Heart right ventricle (tissue), 16 donors: ENCODE measurements at regions not wholly inside any gene's neighbourhood (a gene's known extent, or its start where the extent isn't known, plus 50 kb on each side); places are given as distances from the start of the nearest gene placed in this dataset.

ENCODE experiments used
- ATAC-seq, 8 donors: fragments of 200-7000 bp; cut with Tn5 transposase; one replicate each; pipeline ENCODE4 v1.9.1; 2020; ENCODE audit warnings: mild to moderate bottlenecking in 8 of 8, moderate library complexity in 8 of 8, moderate number of reproducible peaks in 1 of 8
- DNase-seq, 2 donors: peaks; one replicate each; pipeline ENCODE4 v3.0.0-alpha.2; 2020
- H3K27ac ChIP-seq, 10 donors: fragments of 200-600 bp; sonication (generic) in 2 of 10; one replicate each; pipeline versions ENCODE4 v1.5.0 to v1.8.0; 2020 to 2022; ENCODE audit warnings: mild to moderate bottlenecking in 3 of 10
- H3K27me3 ChIP-seq, 7 donors: fragments of 200-600 bp; one replicate each; pipeline ENCODE4 v1.8.0; 2021 to 2022; ENCODE audit warnings: mild to moderate bottlenecking in 2 of 7
- H3K36me3 ChIP-seq, 9 donors: fragments of 200-600 bp; sonication (generic) in 1 of 9; one replicate each; pipeline versions ENCODE4 v1.5.0 to v1.8.0; 2020 to 2022; ENCODE audit warnings: mild to moderate bottlenecking in 2 of 9
- H3K4me1 ChIP-seq, 9 donors: fragments of 200-600 bp; sonication (generic) in 1 of 9; one replicate each; pipeline versions ENCODE4 v1.5.0 to v1.8.0; 2020 to 2022; ENCODE audit warnings: mild to moderate bottlenecking in 4 of 9
- H3K4me3 ChIP-seq, 10 donors: fragments of 200-600 bp; sonication (generic) in 2 of 10; one replicate each; pipeline versions ENCODE4 v1.5.0 to v1.8.0; 2020 to 2022; ENCODE audit warnings: mild to moderate bottlenecking in 7 of 10, moderate library complexity in 2 of 10
- H3K9me3 ChIP-seq, 11 donors: fragments of 200-600 bp in 10 of 11; sonication (generic) in 2 of 11; one replicate each; pipeline versions ENCODE4 v1.5.0 to v1.8.0; 2013 to 2022; ENCODE audit warnings: mild to moderate bottlenecking in 2 of 11, control low read depth in 1 of 11, moderate library complexity in 1 of 11
- CTCF ChIP-seq, 9 donors: fragments of 200-600 bp; sonication (generic) in 2 of 9; IDR thresholded peaks; one replicate each; pipeline versions ENCODE4 v1.5.0 to v1.8.0; 2021 to 2022; ENCODE audit warnings: antibody characterized with exemption in 9 of 9, mild to moderate bottlenecking in 5 of 9, moderate library complexity in 1 of 9
- WGBS, 2 donors: extraction: QIAGEN DNeasy Blood & Tissue Kit; methylation state at CpG; one replicate each; pipeline ENCODE4 v1.1.7; 2013; ENCODE audit warnings: inconsistent platforms in 1 of 2; 5-methylcytosine and 5-hydroxymethylcytosine counted together
- intact Hi-C, 10 donors: fragments of 100-400 bp; cut with DNase I; formaldehyde crosslinking; loops; one replicate each; pipeline versions ENCODE4 v1.11.1 to v1.14.2; 2022
- donor health status: Arrhythmogenic right ventricular cardiomyopathy.
- donor health status: ischemic (EF 13 %, LVEDD 7.1; RV severe dilation, severe dysfunction).
- donor health status: healthy with polysubstance abuse.
- donor health status: DM: no; HTN: yes; CAD: no.
- donor health status: DM: no; HTN: no; CAD: no.
- donor health status: ischemic (EF 25% LVEDD 6.9; RV normal size, moderate dysfunction).
- donor health status: ischemic (EF 25% LVEDD 5.7; RV mildly dilated, moderate dysfunction).
- donor health status: healthy.
- donor health status: DM: yes; HTN: yes; CAD: no.
- donor health status: Ischemic cardiomyopathy.
- donor health status: ischemic (EF 35%, LVEDD 5.7; RV mildly dilated, moderate dysfunction).
- donor health status: nonischemic (EF 11% LVEDD 7.7; RV severe dilation, severe dysfunction).
- donor health status: DM: yes; HTN: yes; CAD: no.
- donor health status: PGD.
- donor health status: ischemic (EF 29% LVEDD 5.4; RV normal size, mild dysfunction).
- donor health status: nonischemic (EF 23%, LVEDD 6.1; RV moderate dilation, normal function).

GRCh38 chr20:6863798-6864201 lies 96.3 kb downstream of the BMP2 start:
- Histone ChIP-seq H3K27ac (no peak overlapping the region), H3K36me3 (no peaks in the 10 kb centered on the region), H3K9me3 (no peaks in the 10 kb centered on the region), H3K4me1 (no peaks in the 10 kb centered on the region), H3K27me3 (peaks cover 0 to 9% (median 5%) of the 10 kb centered on the region in 7 donors), H3K4me3 (no peak overlapping the region)
- intact Hi-C loops: no loop called here
- no peak for ATAC-seq
- DNase-seq: no peak
- no peak for TF ChIP-seq CTCF (IDR thresholded peaks at IDR 0.05)
- WGBS, 2 donors: 71 to 72% methylated on average over 7 of the region's 7 CpGs

GRCh38 chr20:6864740-6865139 lies 97.3 kb downstream of the BMP2 start:
- no peaks in the 10 kb centered on the region for H3K4me1 ChIP-seq
- no peaks in the 10 kb centered on the region for H3K36me3 ChIP-seq
- H3K27me3 ChIP-seq: peaks cover 0 to 14% (median 5%) of the 10 kb centered on the region in 7 donors
- intact Hi-C loops: no loop called here
- no peak overlapping the region for H3K4me3 ChIP-seq
- no peak overlapping the region for H3K27ac ChIP-seq
- TF ChIP-seq CTCF (IDR thresholded peaks at IDR 0.05): no peak
- DNase-seq (no peak), ATAC-seq (no peak)
- 55 to 57% methylated on average over 5 of the region's 5 CpGs for WGBS, 2 donors
- H3K9me3 ChIP-seq: no peaks in the 10 kb centered on the region

- WGBS, 2 donors: 45 to 54% methylated on average over 3 of the region's 3 CpGs
- H3K36me3 ChIP-seq: no peaks in the 10 kb centered on the region
- H3K9me3 ChIP-seq: no peaks in the 10 kb centered on the region
- intact Hi-C loops: no loop called here
- H3K27ac ChIP-seq: no peak overlapping the region
- DNase-seq: no peak
- H3K4me3 ChIP-seq: no peak overlapping the region
- peaks cover 0 to 15% (median 5%) of the 10 kb centered on the region in 7 donors for H3K27me3 ChIP-seq
- no peak for TF ChIP-seq CTCF (IDR thresholded peaks at IDR 0.05)
- ATAC-seq: no peak
- H3K4me1 ChIP-seq: no peaks in the 10 kb centered on the region
Measured at GRCh38 chr20:6866741-6867140, 99.3 kb downstream of the BMP2 start.

- TF ChIP-seq CTCF (IDR thresholded peaks at IDR 0.05): no peak
- H3K4me1 ChIP-seq: no peaks in the 10 kb centered on the region
- no peaks in the 10 kb centered on the region for H3K9me3 ChIP-seq
- H3K36me3 ChIP-seq: no peaks in the 10 kb centered on the region
- intact Hi-C loops: no loop called here
- no peak overlapping the region for H3K4me3 ChIP-seq
- H3K27me3 ChIP-seq: peaks cover 0 to 21% (median 5%) of the 10 kb centered on the region in 7 donors
- H3K27ac ChIP-seq: no peak overlapping the region
- ATAC-seq (no peak), DNase-seq (no peak)
- 77 to 85% methylated on average over 7 of the region's 7 CpGs for WGBS, 2 donors
Measured at GRCh38 chr20:6868861-6869260, 101.4 kb downstream of the BMP2 start.
